ENCODE measurements at regions not wholly inside any gene's neighbourhood (a gene's known extent, or its start where the extent isn't known, plus 50 kb on each side); places are given as distances from the start of the nearest gene placed in this dataset.

- no peak overlapping the region for H3K27ac ChIP-seq (ENCODE audit: low read length)
- no peak overlapping the region for H2AFZ ChIP-seq (ENCODE audit: low read depth, low read length)
- no peak overlapping the region for H3K9ac ChIP-seq (ENCODE audit: low read length)
- no peaks in the 10 kb centered on the region for H3K9me2 ChIP-seq (ENCODE audit: insufficient read depth, low read length)
- H4K20me1 ChIP-seq (ENCODE audit: insufficient read depth), result no peaks in the 10 kb centered on the region
- no peak overlapping the region for H3K4me3 ChIP-seq (ENCODE audit: low read length)
- H3K9me3 ChIP-seq (ENCODE audit: low read length), result no peaks in the 10 kb centered on the region
- no peaks in the 10 kb centered on the region for H3F3A ChIP-seq (ENCODE audit: insufficient read depth, low read length, poor library complexity, severe bottlenecking)
- H3K79me2 ChIP-seq (replicated peaks; ENCODE audit: insufficient read depth, low read length), result no peaks in the 10 kb centered on the region
- TF ChIP-seq SMC3 (conservative IDR thresholded peaks at IDR 0.05; ENCODE audit: poor library complexity) (no peak), TAF1 (IDR thresholded peaks at IDR 0.05; ENCODE audit: low read depth) (no peak), EZH2 (IDR thresholded peaks at IDR 0.05; ENCODE audit: borderline replicate concordance, insufficient read depth, low read length, poor library complexity, severe bottlenecking) (no peak), EP300 (conservative IDR thresholded peaks at IDR 0.05; ENCODE audit: poor library complexity, severe bottlenecking) (no peak), REST (IDR thresholded peaks at IDR 0.05; ENCODE audit: borderline replicate concordance) (no peak), MXI1 (conservative IDR thresholded peaks at IDR 0.05; ENCODE audit: poor library complexity, severe bottlenecking) (no peak), RAD21 (conservative IDR thresholded peaks at IDR 0.05) (no peak), POLR2AphosphoS5 (IDR thresholded peaks at IDR 0.05) (no peak)
- TF ChIP-seq, protein P1, sequence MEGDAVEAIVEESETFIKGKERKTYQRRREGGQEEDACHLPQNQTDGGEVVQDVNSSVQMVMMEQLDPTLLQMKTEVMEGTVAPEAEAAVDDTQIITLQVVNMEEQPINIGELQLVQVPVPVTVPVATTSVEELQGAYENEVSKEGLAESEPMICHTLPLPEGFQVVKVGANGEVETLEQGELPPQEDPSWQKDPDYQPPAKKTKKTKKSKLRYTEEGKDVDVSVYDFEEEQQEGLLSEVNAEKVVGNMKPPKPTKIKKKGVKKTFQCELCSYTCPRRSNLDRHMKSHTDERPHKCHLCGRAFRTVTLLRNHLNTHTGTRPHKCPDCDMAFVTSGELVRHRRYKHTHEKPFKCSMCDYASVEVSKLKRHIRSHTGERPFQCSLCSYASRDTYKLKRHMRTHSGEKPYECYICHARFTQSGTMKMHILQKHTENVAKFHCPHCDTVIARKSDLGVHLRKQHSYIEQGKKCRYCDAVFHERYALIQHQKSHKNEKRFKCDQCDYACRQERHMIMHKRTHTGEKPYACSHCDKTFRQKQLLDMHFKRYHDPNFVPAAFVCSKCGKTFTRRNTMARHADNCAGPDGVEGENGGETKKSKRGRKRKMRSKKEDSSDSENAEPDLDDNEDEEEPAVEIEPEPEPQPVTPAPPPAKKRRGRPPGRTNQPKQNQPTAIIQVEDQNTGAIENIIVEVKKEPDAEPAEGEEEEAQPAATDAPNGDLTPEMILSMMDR (IDR thresholded peaks at IDR 0.05; ENCODE audit: poor library complexity, severe bottlenecking), result no peak
- no peaks in the 10 kb centered on the region for H3K27me3 ChIP-seq (ENCODE audit: insufficient read depth, low read depth, low read length)
- no peaks in the 10 kb centered on the region for H3K36me3 ChIP-seq (ENCODE audit: insufficient read depth, low read length)
- H3K4me2 ChIP-seq (ENCODE audit: low read length), result no peak overlapping the region
Measured at GRCh38 chr22:22720724-22721261, 76.4 kb downstream of the GGTLC2 start.

GRCh38 chr22:22721681-22722354 is 77.4 kb downstream of the GGTLC2 start:
- no peaks in the 10 kb centered on the region for H3K9me2 ChIP-seq (ENCODE audit: insufficient read depth, low read length)
- H3F3A ChIP-seq (ENCODE audit: insufficient read depth, low read length, poor library complexity, severe bottlenecking), result no peaks in the 10 kb centered on the region
- H3K27ac ChIP-seq (ENCODE audit: low read length), result no peak overlapping the region
- no peak overlapping the region for H3K4me2 ChIP-seq (ENCODE audit: low read length)
- no peaks in the 10 kb centered on the region for H4K20me1 ChIP-seq (ENCODE audit: insufficient read depth)
- no peak overlapping the region for H3K4me3 ChIP-seq (ENCODE audit: low read length)
- H3K9me3 ChIP-seq (ENCODE audit: low read length), result no peaks in the 10 kb centered on the region
- H3K27me3 ChIP-seq (ENCODE audit: insufficient read depth, low read depth, low read length), result no peaks in the 10 kb centered on the region
- TF ChIP-seq EP300 (conservative IDR thresholded peaks at IDR 0.05; ENCODE audit: poor library complexity, severe bottlenecking) (no peak), POLR2AphosphoS5 (IDR thresholded peaks at IDR 0.05) (no peak)
- TF ChIP-seq, protein P1 (IDR thresholded peaks at IDR 0.05; ENCODE audit: poor library complexity, severe bottlenecking), result no peak
- H3K79me2 ChIP-seq (replicated peaks; ENCODE audit: insufficient read depth, low read length), result no peaks in the 10 kb centered on the region
- H3K9ac ChIP-seq (ENCODE audit: low read length), result no peak overlapping the region
- no peaks in the 10 kb centered on the region for H3K36me3 ChIP-seq (ENCODE audit: insufficient read depth, low read length)
- no peak overlapping the region for H2AFZ ChIP-seq (ENCODE audit: low read depth, low read length)

Measured in neural cell (in vitro differentiated cells).